ENCODE measurements at regions not wholly inside any gene's neighbourhood (a gene's known extent, or its start where the extent isn't known, plus 50 kb on each side); places are given as distances from the start of the nearest gene placed in this dataset.
"Not testable (repeated sequence)": the region's sequence is repeated elsewhere in the genome, so short reads cannot be mapped to it uniquely, and the experiment has no call there.

DNA sequence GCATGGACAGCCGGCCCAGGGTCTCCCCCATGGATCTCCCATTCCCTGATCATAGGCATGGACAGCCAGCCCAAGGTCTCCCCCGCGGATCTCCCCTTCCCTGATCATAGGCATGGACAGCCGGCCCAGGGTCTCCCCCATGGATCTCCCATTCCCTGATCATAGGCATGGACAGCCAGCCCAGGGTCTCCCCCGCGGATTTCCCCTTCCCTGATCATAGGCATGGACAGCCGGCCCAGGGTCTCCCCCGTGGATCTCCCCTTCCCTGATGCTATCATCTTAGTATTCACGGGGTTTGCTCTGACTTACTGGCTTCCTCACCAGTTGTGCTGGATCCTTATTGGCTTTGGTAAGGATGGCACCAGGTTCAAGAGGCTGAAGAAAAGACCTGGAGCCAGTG is 769.4 kb upstream of the TPTE start:
- TF ChIP-seq, protein P1, sequence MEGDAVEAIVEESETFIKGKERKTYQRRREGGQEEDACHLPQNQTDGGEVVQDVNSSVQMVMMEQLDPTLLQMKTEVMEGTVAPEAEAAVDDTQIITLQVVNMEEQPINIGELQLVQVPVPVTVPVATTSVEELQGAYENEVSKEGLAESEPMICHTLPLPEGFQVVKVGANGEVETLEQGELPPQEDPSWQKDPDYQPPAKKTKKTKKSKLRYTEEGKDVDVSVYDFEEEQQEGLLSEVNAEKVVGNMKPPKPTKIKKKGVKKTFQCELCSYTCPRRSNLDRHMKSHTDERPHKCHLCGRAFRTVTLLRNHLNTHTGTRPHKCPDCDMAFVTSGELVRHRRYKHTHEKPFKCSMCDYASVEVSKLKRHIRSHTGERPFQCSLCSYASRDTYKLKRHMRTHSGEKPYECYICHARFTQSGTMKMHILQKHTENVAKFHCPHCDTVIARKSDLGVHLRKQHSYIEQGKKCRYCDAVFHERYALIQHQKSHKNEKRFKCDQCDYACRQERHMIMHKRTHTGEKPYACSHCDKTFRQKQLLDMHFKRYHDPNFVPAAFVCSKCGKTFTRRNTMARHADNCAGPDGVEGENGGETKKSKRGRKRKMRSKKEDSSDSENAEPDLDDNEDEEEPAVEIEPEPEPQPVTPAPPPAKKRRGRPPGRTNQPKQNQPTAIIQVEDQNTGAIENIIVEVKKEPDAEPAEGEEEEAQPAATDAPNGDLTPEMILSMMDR (tag by site-specific recombination; IDR thresholded peaks at IDR 0.05), result not testable (repeated sequence)
- not testable (repeated sequence) for TF ChIP-seq ZNF837 (tag by site-specific recombination; IDR thresholded peaks at IDR 0.05); ZNF214 (tag by site-specific recombination; IDR thresholded peaks at IDR 0.05; ENCODE audit: borderline replicate concordance); ZFHX2 (tag by site-specific recombination; conservative IDR thresholded peaks at IDR 0.05); ZNF777 (tag by site-specific recombination; IDR thresholded peaks at IDR 0.05; ENCODE audit: borderline replicate concordance); ZNF138 (tag by site-specific recombination; IDR thresholded peaks at IDR 0.05; ENCODE audit: borderline replicate concordance); ZNF274 (IDR thresholded peaks at IDR 0.05; ENCODE audit: low read length); ZNF274 (tag by site-specific recombination; IDR thresholded peaks at IDR 0.05; ENCODE audit: borderline replicate concordance); ZNF776 (tag by site-specific recombination; IDR thresholded peaks at IDR 0.05; ENCODE audit: borderline replicate concordance)
- TF ChIP-seq, protein P2, sequence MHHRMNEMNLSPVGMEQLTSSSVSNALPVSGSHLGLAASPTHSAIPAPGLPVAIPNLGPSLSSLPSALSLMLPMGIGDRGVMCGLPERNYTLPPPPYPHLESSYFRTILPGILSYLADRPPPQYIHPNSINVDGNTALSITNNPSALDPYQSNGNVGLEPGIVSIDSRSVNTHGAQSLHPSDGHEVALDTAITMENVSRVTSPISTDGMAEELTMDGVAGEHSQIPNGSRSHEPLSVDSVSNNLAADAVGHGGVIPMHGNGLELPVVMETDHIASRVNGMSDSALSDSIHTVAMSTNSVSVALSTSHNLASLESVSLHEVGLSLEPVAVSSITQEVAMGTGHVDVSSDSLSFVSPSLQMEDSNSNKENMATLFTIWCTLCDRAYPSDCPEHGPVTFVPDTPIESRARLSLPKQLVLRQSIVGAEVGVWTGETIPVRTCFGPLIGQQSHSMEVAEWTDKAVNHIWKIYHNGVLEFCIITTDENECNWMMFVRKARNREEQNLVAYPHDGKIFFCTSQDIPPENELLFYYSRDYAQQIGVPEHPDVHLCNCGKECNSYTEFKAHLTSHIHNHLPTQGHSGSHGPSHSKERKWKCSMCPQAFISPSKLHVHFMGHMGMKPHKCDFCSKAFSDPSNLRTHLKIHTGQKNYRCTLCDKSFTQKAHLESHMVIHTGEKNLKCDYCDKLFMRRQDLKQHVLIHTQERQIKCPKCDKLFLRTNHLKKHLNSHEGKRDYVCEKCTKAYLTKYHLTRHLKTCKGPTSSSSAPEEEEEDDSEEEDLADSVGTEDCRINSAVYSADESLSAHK (tag by site-specific recombination; IDR thresholded peaks at IDR 0.05), result not testable (repeated sequence)
- TF ChIP-seq, protein P3, sequence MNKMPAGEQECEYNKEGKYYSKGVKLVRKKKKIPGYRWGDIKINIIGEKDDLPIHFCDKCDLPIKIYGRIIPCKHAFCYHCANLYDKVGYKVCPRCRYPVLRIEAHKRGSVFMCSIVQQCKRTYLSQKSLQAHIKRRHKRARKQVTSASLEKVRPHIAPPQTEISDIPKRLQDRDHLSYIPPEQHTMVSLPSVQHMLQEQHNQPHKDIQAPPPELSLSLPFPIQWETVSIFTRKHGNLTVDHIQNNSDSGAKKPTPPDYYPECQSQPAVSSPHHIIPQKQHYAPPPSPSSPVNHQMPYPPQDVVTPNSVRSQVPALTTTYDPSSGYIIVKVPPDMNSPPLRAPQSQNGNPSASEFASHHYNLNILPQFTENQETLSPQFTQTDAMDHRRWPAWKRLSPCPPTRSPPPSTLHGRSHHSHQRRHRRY (tag by site-specific recombination; IDR thresholded peaks at IDR 0.05), result not testable (repeated sequence)
- TF ChIP-seq, protein P4, sequence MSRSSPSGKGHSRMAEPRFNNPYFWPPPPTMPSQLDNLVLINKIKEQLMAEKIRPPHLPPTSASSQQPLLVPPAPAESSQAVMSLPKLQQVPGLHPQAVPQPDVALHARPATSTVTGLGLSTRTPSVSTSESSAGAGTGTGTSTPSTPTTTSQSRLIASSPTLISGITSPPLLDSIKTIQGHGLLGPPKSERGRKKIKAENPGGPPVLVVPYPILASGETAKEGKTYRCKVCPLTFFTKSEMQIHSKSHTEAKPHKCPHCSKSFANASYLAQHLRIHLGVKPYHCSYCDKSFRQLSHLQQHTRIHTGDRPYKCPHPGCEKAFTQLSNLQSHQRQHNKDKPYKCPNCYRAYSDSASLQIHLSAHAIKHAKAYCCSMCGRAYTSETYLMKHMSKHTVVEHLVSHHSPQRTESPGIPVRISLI (tag by site-specific recombination; IDR thresholded peaks at IDR 0.05), result not testable (repeated sequence)
